ENCODE measurements at regions not wholly inside any gene's neighbourhood (a gene's known extent, or its start where the extent isn't known, plus 50 kb on each side); places are given as distances from the start of the nearest gene placed in this dataset.
"Not testable (repeated sequence)": the region's sequence is repeated elsewhere in the genome, so short reads cannot be mapped to it uniquely, and the experiment has no call there.

DNA sequence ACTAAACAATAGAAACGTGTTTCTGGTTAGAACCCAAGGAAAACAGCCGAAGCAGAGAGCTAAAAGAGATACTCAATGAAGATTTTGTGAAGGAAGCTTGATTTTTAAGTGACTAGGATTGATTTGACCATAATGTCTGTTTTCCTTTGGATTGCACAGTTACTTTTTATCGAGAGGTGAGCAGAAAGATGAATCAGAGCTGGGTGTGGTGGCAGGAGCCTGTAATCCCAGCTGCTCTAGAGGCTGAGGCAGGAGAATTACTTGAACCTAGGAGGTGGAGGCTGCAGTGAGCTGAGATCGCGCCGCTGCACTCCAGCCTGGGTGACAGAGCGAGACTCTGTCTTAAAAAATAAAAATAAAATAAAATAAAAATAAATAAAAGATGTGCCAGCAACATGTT, 186.9 kb upstream of the HMHB1 start:
- not testable (repeated sequence) for TF ChIP-seq EZH2 (optimal IDR thresholded peaks at IDR 0.05; ENCODE audit: low read depth, low read length); EZH2phosphoT487 (IDR thresholded peaks at IDR 0.05; ENCODE audit: low read length)
- TF ChIP-seq, protein P1, sequence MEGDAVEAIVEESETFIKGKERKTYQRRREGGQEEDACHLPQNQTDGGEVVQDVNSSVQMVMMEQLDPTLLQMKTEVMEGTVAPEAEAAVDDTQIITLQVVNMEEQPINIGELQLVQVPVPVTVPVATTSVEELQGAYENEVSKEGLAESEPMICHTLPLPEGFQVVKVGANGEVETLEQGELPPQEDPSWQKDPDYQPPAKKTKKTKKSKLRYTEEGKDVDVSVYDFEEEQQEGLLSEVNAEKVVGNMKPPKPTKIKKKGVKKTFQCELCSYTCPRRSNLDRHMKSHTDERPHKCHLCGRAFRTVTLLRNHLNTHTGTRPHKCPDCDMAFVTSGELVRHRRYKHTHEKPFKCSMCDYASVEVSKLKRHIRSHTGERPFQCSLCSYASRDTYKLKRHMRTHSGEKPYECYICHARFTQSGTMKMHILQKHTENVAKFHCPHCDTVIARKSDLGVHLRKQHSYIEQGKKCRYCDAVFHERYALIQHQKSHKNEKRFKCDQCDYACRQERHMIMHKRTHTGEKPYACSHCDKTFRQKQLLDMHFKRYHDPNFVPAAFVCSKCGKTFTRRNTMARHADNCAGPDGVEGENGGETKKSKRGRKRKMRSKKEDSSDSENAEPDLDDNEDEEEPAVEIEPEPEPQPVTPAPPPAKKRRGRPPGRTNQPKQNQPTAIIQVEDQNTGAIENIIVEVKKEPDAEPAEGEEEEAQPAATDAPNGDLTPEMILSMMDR (IDR thresholded peaks at IDR 0.05; ENCODE audit: low read length) = not testable (repeated sequence)

Data from MM.1S (cell line).